ENCODE measurements at regions not wholly inside any gene's neighbourhood (a gene's known extent, or its start where the extent isn't known, plus 50 kb on each side); places are given as distances from the start of the nearest gene placed in this dataset.
"Not testable (repeated sequence)": the region's sequence is repeated elsewhere in the genome, so short reads cannot be mapped to it uniquely, and the experiment has no call there.

DNA sequence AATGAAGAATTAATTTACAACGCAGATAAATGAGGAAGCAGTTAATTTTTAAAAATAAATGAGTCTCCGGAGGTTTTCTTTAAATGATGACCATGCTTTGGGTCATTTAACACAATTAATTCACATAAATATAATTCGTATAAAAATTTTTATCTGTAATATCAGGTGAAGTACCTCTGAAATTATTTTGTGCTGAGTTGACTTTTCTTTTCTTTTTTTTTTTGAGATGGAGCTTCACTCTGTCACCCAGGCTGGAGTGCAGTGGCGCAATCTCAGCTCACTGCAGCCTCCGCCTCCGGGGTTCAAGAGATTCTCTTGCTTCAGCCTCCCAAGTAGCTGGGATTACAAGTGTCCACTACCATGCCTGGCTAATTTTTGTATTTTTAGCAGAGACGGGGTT lies 512.2 kb upstream of the TBL1XR1 start:
- H3K4me3 Mint-ChIP-seq; ATAC-seq (replicated peaks in 1 of 2); H3K4me1 Mint-ChIP-seq (ENCODE audit: low read depth); H3K9me3 Mint-ChIP-seq; H3K36me3 Mint-ChIP-seq (ENCODE audit: insufficient read depth in 2 of 2); H3K27ac Mint-ChIP-seq; H3K27me3 Mint-ChIP-seq (ENCODE audit: low read depth); DNase-seq: not testable (repeated sequence)

GRCh38 chr3:177710506-177710905 lies 513.2 kb upstream of the TBL1XR1 start:
- Mint-ChIP-seq H3K4me3 (no peak overlapping the region), H3K27me3 (ENCODE audit: low read depth) (peaks cover 4% of the 10 kb centered on the region), H3K4me1 (ENCODE audit: low read depth) (no peaks in the 10 kb centered on the region), H3K27ac (no peak overlapping the region), H3K9me3 (peaks cover 0 to 3% of the 10 kb centered on the region in 2 donors), H3K36me3 (ENCODE audit: insufficient read depth in 2 of 2) (no peaks in the 10 kb centered on the region)
- DNase-seq = no peak
- no peak for ATAC-seq (replicated peaks in 1 of 2)

- Mint-ChIP-seq H3K4me3 (no peak overlapping the region), H3K36me3 (ENCODE audit: insufficient read depth in 2 of 2) (no peaks in the 10 kb centered on the region), H3K27me3 (ENCODE audit: low read depth) (peaks cover 4% of the 10 kb centered on the region), H3K4me1 (ENCODE audit: low read depth) (no peaks in the 10 kb centered on the region), H3K27ac (no peak overlapping the region), H3K9me3 (peaks cover 0 to 3% of the 10 kb centered on the region in 2 donors)
- ATAC-seq (replicated peaks in 1 of 2) (no peak), DNase-seq (no peak)
Observed at GRCh38 chr3:177711637-177712036, 514.4 kb upstream of the TBL1XR1 start.

DNA sequence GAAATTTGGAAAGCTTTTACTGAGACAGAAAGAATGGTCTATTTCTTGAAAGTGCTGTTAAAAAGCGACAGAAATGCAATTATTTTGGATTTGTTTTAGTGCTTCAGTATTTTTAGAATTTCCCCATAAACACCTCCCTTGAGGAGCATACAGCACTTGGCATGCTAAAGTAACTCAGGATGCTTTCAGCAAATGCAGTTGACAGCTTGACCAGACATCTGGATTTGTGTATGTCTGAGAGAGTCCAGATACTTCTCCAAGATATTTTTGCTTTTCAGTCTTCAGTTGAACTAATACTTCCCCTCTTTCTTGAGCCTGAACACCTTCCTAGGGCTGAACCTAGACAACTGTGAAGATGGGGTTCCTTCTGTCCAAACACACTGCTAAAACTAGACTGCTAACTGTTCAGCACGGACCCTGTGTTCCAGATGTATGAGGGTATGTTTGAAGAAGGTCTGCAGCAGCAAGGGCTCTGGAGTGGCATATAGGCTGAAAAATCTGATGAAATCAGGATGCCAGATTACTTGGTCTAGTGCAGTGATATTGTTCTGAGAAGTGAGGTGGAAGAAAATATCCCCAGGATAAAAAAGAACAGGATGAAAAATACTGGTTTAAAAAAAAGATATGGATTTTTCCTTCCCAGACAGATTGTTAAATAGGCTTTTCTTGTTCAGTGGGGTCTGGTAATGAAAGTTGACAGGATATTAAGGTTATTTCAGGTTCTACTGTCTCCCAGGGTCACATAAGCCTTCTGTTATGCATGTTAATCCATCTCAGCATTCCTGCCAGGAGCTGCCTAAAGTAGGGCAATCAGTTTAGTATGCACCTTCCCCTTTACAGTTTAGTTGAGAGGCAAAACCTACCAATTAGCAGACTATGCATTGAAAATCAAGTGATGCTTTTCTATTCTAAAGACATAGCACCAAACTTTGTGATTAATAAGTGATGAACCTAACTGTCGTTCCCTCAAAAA lies 516.9 kb upstream of the TBL1XR1 start:
- no peaks in the 10 kb centered on the region for H3K4me1 Mint-ChIP-seq (ENCODE audit: low read depth)
- no peak overlapping the region for H3K27ac Mint-ChIP-seq
- ATAC-seq (replicated peaks in 1 of 2) = no peak
- H3K9me3 Mint-ChIP-seq = peaks cover 0 to under 1% of the 10 kb centered on the region in 2 donors
- no peak for DNase-seq
- H3K36me3 Mint-ChIP-seq (ENCODE audit: insufficient read depth in 2 of 2) = no peaks in the 10 kb centered on the region
- H3K4me3 Mint-ChIP-seq = no peak overlapping the region
- peaks cover 4% of the 10 kb centered on the region for H3K27me3 Mint-ChIP-seq (ENCODE audit: low read depth)

DNA sequence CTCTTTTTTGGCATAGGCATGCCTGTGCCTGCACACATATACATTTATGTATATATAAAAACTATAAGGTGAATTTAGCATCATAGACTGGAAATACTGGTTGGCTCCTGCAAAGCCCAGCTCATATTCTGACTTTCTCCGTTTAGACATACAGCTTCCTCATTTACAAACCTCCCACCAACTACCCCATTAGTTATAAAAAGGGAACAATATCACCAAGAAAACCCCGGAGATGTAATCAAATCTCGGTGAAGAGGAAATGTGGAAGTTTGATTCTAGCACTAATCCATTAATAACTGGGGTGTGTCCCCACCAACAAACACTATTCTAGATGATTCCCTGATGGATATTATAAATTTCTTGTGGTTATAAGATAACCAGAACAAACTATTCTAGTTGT lies 517.7 kb upstream of the TBL1XR1 start:
- Mint-ChIP-seq H3K4me3 (no peak overlapping the region), H3K4me1 (ENCODE audit: low read depth) (no peaks in the 10 kb centered on the region), H3K27ac (no peak overlapping the region), H3K36me3 (ENCODE audit: insufficient read depth in 2 of 2) (no peaks in the 10 kb centered on the region), H3K9me3 (no peaks in the 10 kb centered on the region), H3K27me3 (ENCODE audit: low read depth) (peaks cover 4% of the 10 kb centered on the region)
- DNase-seq (no peak), ATAC-seq (replicated peaks in 1 of 2) (no peak)

DNA sequence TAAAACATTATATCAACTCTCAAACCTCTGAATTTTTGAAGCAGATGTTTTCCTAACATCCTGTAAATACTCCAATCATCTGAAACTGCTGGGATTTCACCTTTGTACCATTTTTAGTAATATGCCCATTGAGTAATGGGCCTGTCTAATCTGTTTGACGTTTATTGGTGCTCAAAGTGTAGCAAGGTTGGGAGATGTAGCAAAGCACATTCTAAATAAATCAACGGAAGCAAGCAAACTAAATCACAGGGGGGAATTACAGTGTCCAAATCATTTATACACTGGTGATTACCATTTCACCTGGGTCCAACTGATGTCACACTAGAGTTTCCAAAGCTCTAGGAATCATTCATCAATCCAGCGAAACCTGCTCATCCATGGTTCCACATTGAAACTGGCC lies 518.7 kb upstream of the TBL1XR1 start:
- ATAC-seq (replicated peaks in 1 of 2) (no peak), DNase-seq (no peak)
- Mint-ChIP-seq H3K27ac (no peak overlapping the region), H3K9me3 (peaks cover 0 to 2% of the 10 kb centered on the region in 2 donors), H3K4me1 (ENCODE audit: low read depth) (no peaks in the 10 kb centered on the region), H3K4me3 (no peak overlapping the region), H3K27me3 (ENCODE audit: low read depth) (peaks cover 4% of the 10 kb centered on the region), H3K36me3 (ENCODE audit: insufficient read depth in 2 of 2) (peaks cover 0 to 1% of the 10 kb centered on the region in 2 donors)

DNA sequence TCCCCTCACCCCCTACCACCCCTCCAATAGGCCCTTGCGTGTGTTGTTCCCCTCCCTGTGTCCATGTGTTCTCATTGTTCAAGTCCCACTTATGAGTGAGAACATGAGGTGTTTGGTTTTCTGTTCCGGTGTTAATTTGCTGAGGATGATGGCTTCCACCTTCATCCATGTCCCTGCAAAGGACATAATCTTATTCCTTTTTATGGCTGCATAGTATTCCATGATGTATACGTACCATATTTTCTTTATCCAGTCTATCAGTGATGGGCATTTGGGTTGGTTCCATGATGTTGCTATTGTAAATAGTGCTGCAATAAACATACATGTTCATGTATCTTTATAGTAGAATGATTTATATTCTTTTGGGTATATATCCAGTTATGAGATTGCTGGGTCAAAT lies 523.6 kb upstream of the TBL1XR1 start:
- H3K9me3 Mint-ChIP-seq; H3K27me3 Mint-ChIP-seq (ENCODE audit: low read depth); H3K4me3 Mint-ChIP-seq; H3K4me1 Mint-ChIP-seq (ENCODE audit: low read depth); H3K27ac Mint-ChIP-seq; ATAC-seq (replicated peaks in 1 of 2); DNase-seq; H3K36me3 Mint-ChIP-seq (ENCODE audit: insufficient read depth in 2 of 2): not testable (repeated sequence)

DNA sequence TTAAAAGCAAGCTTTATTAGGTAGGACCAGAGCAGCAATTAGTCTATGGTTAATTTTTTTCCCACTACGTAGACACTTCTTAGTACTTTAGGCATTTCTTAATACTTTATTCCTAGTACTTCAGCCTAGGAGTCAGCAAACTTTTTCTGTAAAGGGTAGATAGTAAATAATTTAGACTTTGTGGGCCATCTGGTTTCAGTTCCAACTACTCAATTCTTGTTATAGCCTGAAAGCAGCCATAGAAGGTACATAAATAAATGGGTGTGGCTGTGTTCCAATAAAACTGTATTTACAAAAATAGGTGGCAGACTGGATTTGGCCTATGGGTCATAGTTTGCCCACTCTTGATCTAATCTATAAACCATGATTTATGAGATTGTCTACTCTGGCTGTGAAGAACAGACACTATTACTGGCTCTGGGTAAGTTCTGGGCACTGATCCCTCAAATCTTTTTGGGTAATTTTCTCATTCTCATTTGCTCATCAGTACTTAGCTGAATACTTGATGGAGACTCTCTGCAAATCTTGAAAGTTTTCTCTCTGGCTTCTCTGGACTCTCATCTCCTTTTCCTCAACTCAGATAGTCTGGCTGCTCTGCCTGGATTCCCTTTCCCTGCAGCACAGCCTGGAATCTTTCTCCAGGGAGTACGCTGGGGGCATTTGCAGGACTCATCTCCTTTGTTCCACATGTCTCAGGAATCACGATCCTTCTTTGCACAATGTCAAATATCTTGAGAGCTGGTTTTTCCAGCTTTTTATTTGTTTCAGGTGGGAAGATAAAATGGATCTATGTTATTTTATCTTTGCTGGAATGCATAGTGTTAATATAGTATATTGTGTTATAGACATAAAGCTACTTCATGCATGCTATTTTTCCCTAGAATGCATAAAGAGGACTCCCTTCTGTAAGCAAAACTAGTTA lies 524.8 kb upstream of the TBL1XR1 start:
- no peak overlapping the region for H3K4me3 Mint-ChIP-seq
- H3K36me3 Mint-ChIP-seq (ENCODE audit: insufficient read depth in 2 of 2) = peaks cover 0 to 2% of the 10 kb centered on the region in 2 donors
- H3K27me3 Mint-ChIP-seq (ENCODE audit: low read depth) = no peaks in the 10 kb centered on the region
- DNase-seq (no peak), ATAC-seq (replicated peaks in 1 of 2) (no peak)
- H3K27ac Mint-ChIP-seq = no peak overlapping the region
- peaks cover 6% of the 10 kb centered on the region for H3K4me1 Mint-ChIP-seq (ENCODE audit: low read depth)
- H3K9me3 Mint-ChIP-seq = peaks cover 0 to 3% of the 10 kb centered on the region in 2 donors

GRCh38 chr3:177724020-177724638 lies 526.8 kb upstream of the TBL1XR1 start:
- Mint-ChIP-seq H3K27me3 (ENCODE audit: low read depth) (no peaks in the 10 kb centered on the region), H3K9me3 (peaks cover 3% of the 10 kb centered on the region in 2 donors)
- no peak for ATAC-seq (replicated peaks in 1 of 2)

GRCh38 chr3:177725165-177725564 lies 527.9 kb upstream of the TBL1XR1 start:
- Mint-ChIP-seq H3K4me3 (no peak overlapping the region), H3K9me3 (peaks cover 3% of the 10 kb centered on the region in 2 donors), H3K4me1 (ENCODE audit: low read depth) (peaks cover 6% of the 10 kb centered on the region), H3K27ac (no peak overlapping the region), H3K36me3 (ENCODE audit: insufficient read depth in 2 of 2) (peaks cover 0 to 2% of the 10 kb centered on the region in 2 donors), H3K27me3 (ENCODE audit: low read depth) (no peaks in the 10 kb centered on the region)
- no peak for ATAC-seq (replicated peaks in 1 of 2)
- DNase-seq = no peak

More at GRCh38 chr3:177724020-177724638, 526.8 kb upstream of the TBL1XR1 start:
- Mint-ChIP-seq H3K36me3 (ENCODE audit: insufficient read depth in 2 of 2) (peaks cover 0 to 2% of the 10 kb centered on the region in 2 donors), H3K4me1 (ENCODE audit: low read depth) (peaks cover 6% of the 10 kb centered on the region), H3K27ac (no peak overlapping the region), H3K4me3 (no peak overlapping the region)
- DNase-seq = no peak

DNA sequence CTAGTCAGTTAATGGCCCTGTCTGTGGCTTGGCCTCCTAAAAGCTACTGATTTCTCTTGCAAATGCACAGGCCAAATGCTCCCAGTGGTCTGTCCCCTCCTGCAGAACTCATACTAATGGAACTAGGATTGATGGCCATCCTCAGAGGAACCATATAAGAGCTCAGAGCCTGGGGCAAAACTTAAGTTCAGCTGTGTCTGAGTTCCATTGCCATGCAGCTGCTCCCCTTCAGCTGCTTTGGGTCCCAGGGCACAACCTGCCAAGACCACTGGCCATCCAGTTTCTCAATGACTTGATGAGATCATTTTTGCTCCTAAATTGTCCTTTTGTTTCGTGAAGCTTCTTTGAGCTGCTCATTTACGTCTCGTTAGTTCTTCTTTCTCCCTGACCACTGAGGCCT lies 529.5 kb upstream of the TBL1XR1 start:
- no peak overlapping the region for H3K4me3 Mint-ChIP-seq
- no peaks in the 10 kb centered on the region for H3K27me3 Mint-ChIP-seq (ENCODE audit: low read depth)
- H3K27ac Mint-ChIP-seq = no peak overlapping the region
- H3K9me3 Mint-ChIP-seq = peaks cover 0 to 3% of the 10 kb centered on the region in 2 donors
- ATAC-seq (replicated peaks in 1 of 2) = no peak
- H3K4me1 Mint-ChIP-seq (ENCODE audit: low read depth) = peaks cover 11% of the 10 kb centered on the region
- H3K36me3 Mint-ChIP-seq (ENCODE audit: insufficient read depth in 2 of 2) = no peaks in the 10 kb centered on the region
- no peak for DNase-seq

DNA sequence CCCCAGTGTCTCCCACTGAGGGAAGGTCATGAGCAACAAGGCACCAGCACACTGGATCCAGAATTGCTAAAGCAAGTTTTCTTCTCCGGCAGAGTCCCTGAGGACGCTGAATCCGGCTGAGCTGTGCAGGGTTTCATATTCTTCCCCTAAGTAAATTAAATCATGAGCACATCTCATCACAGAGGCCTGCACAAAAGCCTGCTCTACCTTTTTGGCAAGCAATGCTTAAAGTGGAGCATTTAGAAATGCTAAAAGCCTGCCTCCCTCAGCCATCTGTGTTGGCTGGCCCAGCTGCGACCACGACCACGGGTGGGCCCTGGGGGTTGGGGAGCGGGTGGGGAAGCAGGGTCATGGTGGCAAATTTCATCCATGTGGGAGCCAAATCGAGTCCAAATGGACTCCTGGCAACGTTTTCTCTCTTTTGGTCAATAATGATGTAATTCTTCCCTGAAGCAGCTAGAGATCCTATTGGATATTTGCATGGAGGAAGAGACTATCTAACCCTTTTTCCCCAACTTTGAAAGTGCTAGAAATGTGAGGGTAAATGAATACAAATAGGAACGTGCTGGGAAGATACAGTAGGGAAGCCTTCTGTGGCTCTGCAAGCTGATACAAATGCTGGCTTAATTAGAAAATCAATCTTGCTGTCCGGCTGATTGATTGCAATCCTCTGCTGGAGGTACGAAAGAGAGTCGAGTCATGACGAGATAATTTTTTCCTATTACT lies 532.8 kb upstream of the TBL1XR1 start:
- Mint-ChIP-seq H3K27ac (no peak overlapping the region), H3K4me3 (no peak overlapping the region), H3K9me3 (peaks cover 0 to 3% of the 10 kb centered on the region in 2 donors), H3K4me1 (ENCODE audit: low read depth) (peaks cover 5% of the 10 kb centered on the region), H3K27me3 (ENCODE audit: low read depth) (no peaks in the 10 kb centered on the region), H3K36me3 (ENCODE audit: insufficient read depth in 2 of 2) (no peaks in the 10 kb centered on the region)
- ATAC-seq (replicated peaks in 1 of 2) = no peak
- DNase-seq = no peak

All from activated T-cell treated with anti-CD3 and anti-CD28 coated beads, Interleukin-2, amount 50 U/mL, for 72 hours (primary cell).